Activated CD4-positive, alpha-beta T cell treated with anti-CD3 and anti-CD28 coated beads, Interleukin-2, amount 50 U/mL, for 48 hours (primary cell): ENCODE measurements at regions not wholly inside any gene's neighbourhood (a gene's known extent, or its start where the extent isn't known, plus 50 kb on each side); places are given as distances from the start of the nearest gene placed in this dataset.
"Not testable (repeated sequence)": the region's sequence is repeated elsewhere in the genome, so short reads cannot be mapped to it uniquely, and the experiment has no call there.

Experiments
- DNase-seq, 2 experiments: peaks; one replicate each; pipeline ENCODE4 v3.0.0-alpha.2; 2020

GRCh38 chr16:59658572-59658971, 924.5 kb upstream of the GOT2 start:
- no peak for DNase-seq

DNA sequence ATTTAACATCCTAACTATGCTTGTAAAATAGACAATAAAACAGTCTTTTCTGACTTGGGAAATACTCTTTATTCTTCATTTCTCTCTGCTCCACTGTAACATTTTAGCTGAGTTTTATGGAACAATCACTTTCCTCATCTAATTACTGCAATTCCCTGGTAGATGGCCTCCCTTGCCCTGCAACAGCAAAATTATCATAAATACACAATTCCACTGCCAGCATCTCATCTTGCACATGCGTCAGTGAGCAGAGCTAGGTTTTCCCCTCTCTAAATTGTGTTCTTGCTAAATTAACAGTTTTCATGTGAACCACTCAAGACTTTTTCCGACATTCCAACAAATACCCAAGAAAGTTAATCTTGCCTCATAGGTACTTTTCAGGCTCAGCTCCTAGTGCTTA, 920.9 kb upstream of the GOT2 start:
- DNase-seq, result no peak

GRCh38 chr16:59654455-59654854, 920.3 kb upstream of the GOT2 start:
- no peak for DNase-seq

DNA sequence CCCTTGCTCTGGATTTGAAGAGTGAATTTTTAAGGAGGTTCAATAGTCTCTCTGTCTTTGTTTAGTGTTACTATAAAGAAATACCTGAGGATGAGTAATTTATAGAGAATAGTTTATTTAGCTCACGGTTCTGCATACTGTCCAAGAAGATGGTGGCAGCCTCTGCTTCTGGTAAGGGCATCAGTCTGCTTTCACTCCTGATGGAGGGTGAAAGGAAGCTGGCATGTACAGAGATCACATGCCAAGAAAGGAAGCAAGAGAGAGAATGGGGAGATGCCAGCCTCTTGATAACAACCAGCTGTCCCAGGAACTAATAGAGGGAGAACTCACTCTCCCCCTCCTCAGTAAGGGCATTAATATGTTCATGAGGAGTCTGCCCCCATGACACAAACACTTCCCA, 917.5 kb upstream of the GOT2 start:
- no peak for DNase-seq

GRCh38 chr16:59645194-59645593, 911.1 kb upstream of the GOT2 start:
- no peak for DNase-seq

- no peak for DNase-seq
Measured at GRCh38 chr16:59635674-59636073, 901.6 kb upstream of the GOT2 start.

DNA sequence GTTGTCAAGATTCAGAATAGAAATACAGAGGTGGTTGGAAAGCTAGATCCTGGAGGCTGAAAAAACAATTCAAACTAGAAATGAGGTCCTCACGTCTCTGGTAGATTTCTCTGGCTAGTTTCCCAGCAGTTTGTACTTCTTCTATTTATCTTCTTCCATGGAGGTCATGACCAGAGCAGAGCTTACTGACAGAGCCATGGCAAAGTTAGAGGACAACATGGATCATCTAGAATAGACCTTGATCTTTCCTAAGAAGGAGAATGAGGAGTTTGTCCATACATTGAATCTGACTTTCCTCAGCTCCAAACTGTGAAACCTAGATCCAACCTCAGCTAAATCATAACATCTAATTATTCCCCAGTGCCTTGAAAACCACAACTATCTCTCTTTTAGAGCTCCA, 900.8 kb upstream of the GOT2 start:
- no peak for DNase-seq

- DNase-seq, result no peak
Measured at GRCh38 chr16:59634004-59634579, 900.0 kb upstream of the GOT2 start.

GRCh38 chr16:59632276-59632855, 898.2 kb upstream of the GOT2 start:
- DNase-seq, result no peak

- DNase-seq, result not testable (repeated sequence)
Measured at GRCh38 chr16:59624381-59624780, 890.3 kb upstream of the GOT2 start.

DNA sequence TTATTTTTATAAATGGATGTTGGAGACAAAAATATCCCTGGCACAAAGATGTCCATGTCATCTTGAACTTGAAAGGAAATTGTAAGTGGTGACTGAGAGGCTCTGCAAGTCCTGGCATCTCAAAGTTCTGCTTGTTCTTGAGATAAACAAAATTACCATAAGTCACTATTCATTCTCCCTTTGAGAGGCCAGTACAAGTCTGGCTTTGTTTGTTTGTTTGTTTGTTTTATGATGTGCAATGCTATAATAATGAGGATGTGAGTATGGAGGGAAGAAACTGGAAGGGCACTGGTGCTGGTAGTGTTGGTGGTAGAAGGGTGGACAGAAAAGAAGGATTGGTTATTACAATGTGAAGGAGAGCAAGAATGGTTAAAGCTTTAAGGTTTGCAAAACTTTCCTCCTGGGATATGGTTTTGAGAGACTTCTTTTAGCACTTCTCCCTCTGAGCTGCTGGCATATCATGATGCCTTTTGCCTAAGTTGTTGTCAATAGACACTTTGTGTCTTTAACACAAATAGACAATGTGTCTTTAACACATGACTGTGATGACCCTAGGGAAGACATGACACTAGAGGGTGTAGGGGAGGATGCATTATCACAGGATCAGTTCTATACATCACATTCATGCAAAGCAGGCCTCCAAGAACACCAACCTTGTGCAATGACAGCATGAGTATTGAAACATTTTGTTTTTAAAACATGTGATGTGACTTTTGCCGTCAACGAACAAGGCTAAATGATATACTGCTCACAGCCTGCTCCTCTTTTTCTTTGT, 880.5 kb upstream of the GOT2 start:
- DNase-seq, result no peak

GRCh38 chr16:59612910-59613620, 878.9 kb upstream of the GOT2 start:
- DNase-seq, result not testable (repeated sequence)

- DNase-seq, result no peak
Measured at GRCh38 chr16:59612094-59612493, 878.0 kb upstream of the GOT2 start.

DNA sequence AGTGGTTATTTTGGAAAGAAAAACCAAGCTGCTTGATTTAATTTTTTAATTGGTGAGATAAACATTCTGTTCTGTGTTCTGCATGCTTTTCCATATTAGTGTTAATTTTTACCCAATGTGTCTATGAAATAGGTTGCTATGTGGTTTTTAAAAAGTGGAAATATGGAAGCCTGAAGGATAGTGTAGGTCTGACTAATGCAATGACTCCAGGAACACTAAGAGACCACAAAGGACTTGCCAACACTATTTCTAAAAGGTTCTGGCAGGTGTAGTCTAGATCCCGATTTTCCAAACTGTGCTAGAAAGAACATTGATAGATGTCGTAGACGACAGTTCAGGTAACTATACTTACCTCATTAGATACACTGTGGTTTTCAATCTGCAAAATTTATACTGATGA, 877.4 kb upstream of the GOT2 start:
- no peak for DNase-seq

GRCh38 chr16:59605706-59606105, 871.6 kb upstream of the GOT2 start:
- no peak for DNase-seq

DNA sequence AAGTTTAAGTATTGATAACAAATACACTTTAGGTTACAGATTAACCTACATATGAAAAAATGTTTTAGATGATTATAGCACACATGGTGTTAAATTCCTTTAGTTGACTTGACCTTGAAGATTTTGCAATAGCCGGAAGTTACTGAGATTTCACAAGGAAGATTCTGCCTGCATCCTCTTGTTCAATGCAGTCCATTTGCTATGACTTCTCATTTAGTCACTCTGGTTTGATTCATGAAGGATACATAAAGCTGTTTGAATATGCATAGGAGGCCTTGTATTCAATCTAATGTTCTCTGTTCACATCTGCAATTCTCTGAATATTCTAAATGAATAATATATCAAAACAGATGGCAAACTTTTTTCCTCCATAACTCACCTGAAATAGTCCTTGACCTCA, 870.2 kb upstream of the GOT2 start:
- DNase-seq, result no peak

GRCh38 chr16:59601452-59601851, 867.3 kb upstream of the GOT2 start:
- no peak for DNase-seq

- no peak for DNase-seq
Measured at GRCh38 chr16:59597269-59597668, 863.2 kb upstream of the GOT2 start.

GRCh38 chr16:59596693-59597092, 862.6 kb upstream of the GOT2 start:
- no peak for DNase-seq

GRCh38 chr16:59593194-59593661, 859.1 kb upstream of the GOT2 start:
- no peak for DNase-seq

DNA sequence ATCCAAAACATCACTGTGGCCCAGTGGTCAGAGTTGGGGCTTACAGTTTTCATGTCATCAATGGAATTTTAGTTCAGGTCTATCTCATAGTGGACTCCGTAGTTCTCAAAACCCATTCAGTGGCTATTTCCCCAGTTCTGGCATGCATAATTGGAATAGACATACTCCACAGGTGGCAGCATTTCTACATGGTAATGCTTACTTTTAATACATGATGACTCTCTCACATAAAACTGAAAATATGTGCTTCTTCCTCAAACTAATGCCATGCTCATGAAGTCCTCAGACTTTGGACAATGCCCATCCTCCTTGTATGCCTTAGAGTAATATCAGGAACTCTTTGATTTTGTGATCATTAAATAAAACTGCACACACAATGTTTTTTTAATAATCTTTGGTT, 857.4 kb upstream of the GOT2 start:
- DNase-seq, result no peak

DNA sequence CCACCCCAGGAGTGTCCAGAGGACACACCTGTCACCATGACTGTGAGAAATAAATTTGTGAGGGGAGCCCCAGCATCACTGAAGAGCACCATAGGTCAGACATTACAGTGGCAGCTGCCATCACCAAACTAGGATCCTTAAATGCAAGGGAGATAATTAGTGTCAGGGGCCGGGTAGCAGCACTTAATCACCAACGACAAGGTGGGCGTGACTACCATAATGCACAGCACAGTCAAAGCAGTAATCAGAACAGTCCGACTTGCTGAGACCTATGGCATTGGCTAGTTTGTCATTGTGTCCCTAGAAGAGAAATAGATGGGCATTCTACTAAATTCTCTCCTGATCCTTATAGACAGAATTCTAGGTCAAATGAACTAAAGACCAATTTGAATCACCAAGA, 856.7 kb upstream of the GOT2 start:
- DNase-seq, result no peak

- no peak for DNase-seq
Measured at GRCh38 chr16:59586331-59586730, 852.2 kb upstream of the GOT2 start.

- DNase-seq, result no peak
Measured at GRCh38 chr16:59574296-59574695, 840.2 kb upstream of the GOT2 start.
